Iris pigment epithelial cell (primary cell): ENCODE measurements at regions not wholly inside any gene's neighbourhood (a gene's known extent, or its start where the extent isn't known, plus 50 kb on each side); places are given as distances from the start of the nearest gene placed in this dataset.

Source experiments
- DNase-seq: peaks from one replicate; pipeline ENCODE4 v3.0.0-alpha.2; 2011; ENCODE audit warnings: low read depth

- no peak for DNase-seq
These were observed 210.2 kb downstream of the ARPP21 start for GRCh38 chr3:35849496-35849895.

GRCh38 chr3:35849963-35850362, 210.6 kb downstream of the ARPP21 start:
- no peak for DNase-seq

- no peak for DNase-seq
These were observed 217.7 kb downstream of the ARPP21 start for GRCh38 chr3:35857004-35857403.

- no peak for DNase-seq
These were observed 222.7 kb downstream of the ARPP21 start for GRCh38 chr3:35862057-35862456.

GRCh38 chr3:35864871-35865270, 225.5 kb downstream of the ARPP21 start:
- DNase-seq, result no peak

GRCh38 chr3:35867791-35868190, 228.5 kb downstream of the ARPP21 start:
- DNase-seq, result no peak

- no peak for DNase-seq
These were observed 231.7 kb downstream of the ARPP21 start for GRCh38 chr3:35871009-35871408.

GRCh38 chr3:35883929-35884328, 244.6 kb downstream of the ARPP21 start:
- DNase-seq, result no peak

GRCh38 chr3:35894735-35895134, 255.4 kb downstream of the ARPP21 start:
- peak; percentile 3 for DNase-seq

- DNase-seq, result no peak
These were observed 259.9 kb downstream of the ARPP21 start for GRCh38 chr3:35899245-35899644.

GRCh38 chr3:35900079-35900478, 260.8 kb downstream of the ARPP21 start:
- no peak for DNase-seq

- peak; percentile 78 for DNase-seq
These were observed 269.3 kb downstream of the ARPP21 start for GRCh38 chr3:35908366-35909232.

- no peak for DNase-seq
These were observed 279.8 kb downstream of the ARPP21 start for GRCh38 chr3:35919160-35919559.

- DNase-seq, result no peak
These were observed 282.4 kb downstream of the ARPP21 start for GRCh38 chr3:35921718-35922117.

- DNase-seq, result peak; percentile 55
These were observed 284.7 kb downstream of the ARPP21 start for GRCh38 chr3:35924070-35924469.

- DNase-seq, result no peak
These were observed 288.1 kb downstream of the ARPP21 start for GRCh38 chr3:35927441-35927840.

- peak; percentile 72 for DNase-seq
These were observed 289.8 kb downstream of the ARPP21 start for GRCh38 chr3:35929158-35929557.

GRCh38 chr3:35931867-35932266, 292.5 kb downstream of the ARPP21 start:
- DNase-seq, result peak; percentile 27

- peak; percentile 95 for DNase-seq
These were observed 293.7 kb downstream of the ARPP21 start for GRCh38 chr3:35932995-35933394.

GRCh38 chr3:35936571-35936970, 297.2 kb downstream of the ARPP21 start:
- peak; percentile 81 for DNase-seq

GRCh38 chr3:35944926-35945710, 305.8 kb downstream of the ARPP21 start:
- DNase-seq, result peak; percentile 64

- peak; percentile 59 for DNase-seq
These were observed 307.0 kb downstream of the ARPP21 start for GRCh38 chr3:35946121-35946853.
